HG03196 (cell line): ENCODE measurements at regions not wholly inside any gene's neighbourhood (a gene's known extent, or its start where the extent isn't known, plus 50 kb on each side); places are given as distances from the start of the nearest gene placed in this dataset.

Source experiments
- ATAC-seq: cut with Tn5 transposase; IDR thresholded peaks from one replicate; pipeline ENCODE4 v1.9.1; 2021; ENCODE audit not compliant: unreplicated experiment

DNA sequence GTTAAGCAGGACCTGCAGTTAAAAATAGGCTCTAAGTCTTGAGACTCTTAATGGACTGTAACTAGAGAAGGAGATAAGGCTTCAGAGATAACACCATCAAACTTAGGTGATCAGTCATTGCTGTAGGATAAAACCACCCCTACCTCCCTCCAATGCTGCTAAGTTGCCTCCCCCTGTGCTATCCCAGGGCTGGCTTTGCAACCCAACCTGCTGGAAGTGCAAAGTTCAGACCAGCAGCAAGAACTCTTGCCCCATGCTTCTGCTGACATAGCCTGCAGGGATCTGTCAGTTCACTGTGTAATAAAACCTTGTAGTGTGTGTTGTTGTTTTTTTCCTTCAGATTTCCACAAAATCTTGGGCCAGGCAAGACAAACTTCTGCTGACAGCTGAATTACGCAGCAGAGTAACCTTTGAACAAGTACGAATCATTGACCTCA lies 57.4 kb upstream of the EPB41L3 start:
- ATAC-seq: no peak

- no peak for ATAC-seq
Measured at GRCh38 chr18:5600378-5601071, 56.7 kb upstream of the EPB41L3 start.

- ATAC-seq: no peak
Measured at GRCh38 chr18:5596585-5596984, 52.8 kb upstream of the EPB41L3 start.
